ENCODE measurements at regions not wholly inside any gene's neighbourhood (a gene's known extent, or its start where the extent isn't known, plus 50 kb on each side); places are given as distances from the start of the nearest gene placed in this dataset.

GRCh38 chr12:104864668-104865067 lies 93.4 kb downstream of the SLC41A2 start:
- intact Hi-C loops (cut with DNase I), result no loop called here
- no peak for DNase-seq (ENCODE audit: extremely low spot score)
- no peak overlapping the region for H3K4me3 ChIP-seq
- TF ChIP-seq POLR2AphosphoS5 (IDR thresholded peaks at IDR 0.05) (no peak), EP300 (IDR thresholded peaks at IDR 0.05) (no peak), POLR2A (IDR thresholded peaks at IDR 0.05; ENCODE audit: low read depth) (no peak), CTCF (IDR thresholded peaks at IDR 0.05) (no peak)
- H3K27ac ChIP-seq (replicated peaks in 1 of 4), result no peak overlapping the region
- peaks cover 0 to 9% (median 0%) of the 10 kb centered on the region in 4 donors for H3K4me1 ChIP-seq
- H3K27me3 ChIP-seq, result no peaks in the 10 kb centered on the region
- H3K36me3 ChIP-seq, result no peaks in the 10 kb centered on the region
- no peaks in the 10 kb centered on the region for H3K9me3 ChIP-seq

- H3K4me1 ChIP-seq, result peaks cover 0 to 9% (median 2%) of the 10 kb centered on the region in 4 donors
- intact Hi-C loops (cut with DNase I), result no loop called here
- no peaks in the 10 kb centered on the region for H3K27me3 ChIP-seq
- DNase-seq (ENCODE audit: extremely low spot score), result no peak
- TF ChIP-seq POLR2AphosphoS5 (IDR thresholded peaks at IDR 0.05) (no peak), EP300 (IDR thresholded peaks at IDR 0.05) (no peak), CTCF (IDR thresholded peaks at IDR 0.05) (no peak), POLR2A (IDR thresholded peaks at IDR 0.05; ENCODE audit: low read depth) (no peak)
- no peak overlapping the region for H3K27ac ChIP-seq (replicated peaks in 1 of 4)
- WGBS, result 65% methylated on average over 5 of the region's 5 CpGs
- no peaks in the 10 kb centered on the region for H3K9me3 ChIP-seq
- no peaks in the 10 kb centered on the region for H3K36me3 ChIP-seq
- H3K4me3 ChIP-seq, result no peak overlapping the region
Observed at GRCh38 chr12:104863296-104863948, 94.7 kb downstream of the SLC41A2 start.

GRCh38 chr12:104858611-104859543 lies 99.2 kb downstream of the SLC41A2 start:
- Histone ChIP-seq H3K9me3 (no peaks in the 10 kb centered on the region), H3K36me3 (no peaks in the 10 kb centered on the region), H3K27me3 (no peaks in the 10 kb centered on the region), H3K27ac (replicated peaks in 1 of 4) (no peak overlapping the region), H3K4me3 (no peak overlapping the region), H3K4me1 (peaks cover 0 to 3% (median 0%) of the 10 kb centered on the region in 4 donors)
- WGBS, result 93% methylated on average over 4 of the region's 4 CpGs
- no peak for TF ChIP-seq POLR2A (IDR thresholded peaks at IDR 0.05; ENCODE audit: low read depth)
- TF ChIP-seq POLR2AphosphoS5 (IDR thresholded peaks at IDR 0.05), result no peak
- TF ChIP-seq EP300 (IDR thresholded peaks at IDR 0.05), result no peak
- TF ChIP-seq CTCF (IDR thresholded peaks at IDR 0.05), result no peak
- intact Hi-C loops (cut with DNase I), result no loop called here
- DNase-seq (ENCODE audit: extremely low spot score), result no peak

GRCh38 chr12:104856531-104856930 lies 101.6 kb downstream of the SLC41A2 start:
- intact Hi-C loops (cut with DNase I), result no loop called here
- Histone ChIP-seq H3K4me1 (peaks cover 0 to 3% (median 0%) of the 10 kb centered on the region in 4 donors), H3K4me3 (no peak overlapping the region), H3K27me3 (no peaks in the 10 kb centered on the region), H3K27ac (replicated peaks in 1 of 4) (no peak overlapping the region), H3K9me3 (no peaks in the 10 kb centered on the region), H3K36me3 (no peaks in the 10 kb centered on the region)
- no peak for TF ChIP-seq CTCF (IDR thresholded peaks at IDR 0.05)
- TF ChIP-seq POLR2A (IDR thresholded peaks at IDR 0.05; ENCODE audit: low read depth), result no peak
- no peak for TF ChIP-seq EP300 (IDR thresholded peaks at IDR 0.05)
- TF ChIP-seq POLR2AphosphoS5 (IDR thresholded peaks at IDR 0.05), result no peak
- DNase-seq (ENCODE audit: extremely low spot score), result no peak
- WGBS, result 93% methylated on average over 3 of the region's 3 CpGs
